Mucosa of gallbladder (tissue), 1 donor: ENCODE measurements at regions not wholly inside any gene's neighbourhood (a gene's known extent, or its start where the extent isn't known, plus 50 kb on each side); places are given as distances from the start of the nearest gene placed in this dataset.

Experiments used
- DNase-seq: peaks from one replicate; pipeline ENCODE4 v3.0.0-alpha.2; 2020; ENCODE audit warnings: low spot score
- donor health status: DM: no; HTN: no; CAD: no.

- DNase-seq = peak; percentile 27
Measured at GRCh38 chr2:13532781-13533523, 816.2 kb downstream of the TRIB2 start.

- DNase-seq = no peak
Measured at GRCh38 chr2:13533524-13533922, 816.8 kb downstream of the TRIB2 start.

DNA sequence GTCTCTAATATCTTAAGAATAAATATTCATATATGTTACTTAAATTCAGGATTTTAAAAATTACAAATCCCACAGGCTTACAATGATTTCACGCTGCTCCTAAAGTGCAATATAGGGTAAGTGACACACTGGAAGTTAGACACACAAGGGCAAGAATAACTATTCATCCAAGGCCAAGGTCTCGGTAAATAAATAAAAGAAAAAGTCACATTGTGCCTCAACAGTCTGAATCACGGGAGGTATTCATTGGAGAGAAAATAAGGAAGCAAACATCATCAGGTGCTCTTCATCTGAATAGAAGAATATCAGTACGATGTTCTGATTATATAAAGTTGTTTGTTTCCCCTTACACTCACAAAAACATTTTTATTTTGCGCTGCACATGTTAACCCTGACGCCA lies 820.2 kb downstream of the TRIB2 start:
- no peak for DNase-seq

DNA sequence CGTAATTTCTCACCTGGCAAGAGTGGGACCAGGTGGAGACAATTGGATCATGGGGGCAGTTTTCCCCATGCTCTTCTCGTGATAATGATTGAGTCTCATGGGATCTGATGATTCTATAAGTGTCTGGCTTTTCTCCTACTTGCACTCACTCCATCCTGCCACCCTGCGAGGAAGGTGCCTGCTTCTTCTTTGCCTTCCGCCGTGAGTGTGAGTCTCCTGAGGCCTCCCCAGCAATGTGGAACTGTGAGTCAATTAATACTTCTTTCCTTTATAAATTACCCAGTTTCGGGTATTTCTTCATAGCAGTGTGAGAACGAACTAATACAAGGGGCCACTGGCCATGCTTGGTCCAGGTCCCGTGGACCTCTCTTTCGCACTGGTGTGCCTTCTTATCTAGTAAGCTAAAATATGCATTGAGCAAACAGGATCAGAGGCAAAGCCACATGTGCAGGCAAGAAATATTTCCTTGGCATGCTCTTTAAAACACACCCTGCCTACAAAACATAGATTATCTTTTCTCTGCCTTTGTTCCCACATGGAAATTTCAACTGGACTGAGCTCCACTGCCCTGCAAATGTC lies 821.1 kb downstream of the TRIB2 start:
- no peak for DNase-seq

DNA sequence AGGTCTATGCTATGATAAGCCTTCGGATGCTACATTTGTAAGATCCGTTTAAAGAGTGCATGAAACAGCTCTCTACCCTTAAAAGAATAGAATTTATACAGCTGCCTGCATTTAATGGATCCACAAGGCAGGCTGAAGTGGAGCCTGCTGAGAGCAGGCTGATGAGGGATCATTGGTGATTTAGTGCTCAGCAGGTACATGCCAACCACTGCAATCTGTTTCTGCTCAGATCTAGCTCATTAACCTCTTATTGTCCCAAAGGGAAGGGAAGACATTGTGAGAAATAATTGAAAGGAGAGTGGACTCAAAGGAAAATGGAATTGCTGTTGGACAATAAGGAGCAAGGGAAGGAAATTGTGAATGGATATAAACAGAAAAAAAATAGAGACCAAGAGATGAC lies 822.6 kb downstream of the TRIB2 start:
- DNase-seq = no peak

DNA sequence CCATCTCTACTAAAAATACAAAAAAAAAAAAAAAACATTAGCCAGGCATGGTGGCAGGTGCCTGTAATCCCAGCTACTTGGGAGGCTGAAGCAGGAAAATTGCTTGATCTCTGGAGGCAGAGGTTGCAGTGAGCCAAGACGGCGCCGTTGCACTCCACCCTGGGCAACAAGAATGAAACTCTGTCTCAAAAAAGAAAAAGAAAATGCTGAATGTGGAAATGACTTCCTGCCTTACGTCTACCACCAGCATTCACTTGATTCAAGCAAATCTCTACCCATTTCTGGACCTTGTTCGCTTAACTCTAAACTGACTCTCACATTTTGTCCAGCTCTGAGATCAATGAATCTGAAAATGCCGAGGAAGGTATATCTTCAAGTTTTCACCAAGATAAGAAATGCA lies 825.3 kb downstream of the TRIB2 start:
- DNase-seq = no peak

DNA sequence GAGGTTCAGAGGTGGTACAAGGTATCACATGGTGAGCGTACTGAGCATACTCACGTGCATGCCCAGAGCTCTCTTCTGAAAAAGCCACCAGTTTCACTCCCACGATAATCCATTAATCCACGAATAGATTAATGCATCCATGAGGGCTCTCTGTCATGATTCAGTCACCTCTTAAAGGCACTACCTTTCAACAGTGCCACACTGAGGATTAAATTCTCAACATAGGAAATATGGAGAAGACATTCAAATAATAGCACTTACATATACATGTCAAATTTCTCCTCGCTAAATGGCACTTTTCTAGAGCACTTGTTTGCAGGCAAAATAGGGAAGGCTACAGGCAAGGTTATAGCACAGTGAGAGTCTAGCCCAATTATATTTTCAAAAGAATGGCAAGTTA lies 825.9 kb downstream of the TRIB2 start:
- DNase-seq = no peak

- no peak for DNase-seq
Measured at GRCh38 chr2:13543550-13543949, 826.8 kb downstream of the TRIB2 start.

DNA sequence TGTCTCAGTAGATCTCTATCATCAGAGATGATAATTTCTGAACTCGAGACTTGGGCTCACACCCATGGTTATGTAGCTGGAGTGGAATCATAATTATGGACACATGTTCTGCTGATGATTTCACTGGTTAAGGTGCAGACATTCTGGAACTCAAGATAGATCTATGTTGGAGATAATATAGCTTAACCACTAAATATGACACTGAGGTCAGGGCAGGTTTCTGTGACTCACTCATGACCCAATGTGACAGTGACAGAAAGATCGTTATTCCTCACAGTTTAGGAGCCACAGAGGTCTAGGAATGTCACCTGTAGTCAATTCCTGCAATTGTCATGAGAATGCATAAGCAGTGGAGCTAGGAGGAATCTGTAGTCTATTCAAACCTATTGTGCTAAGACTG lies 828.6 kb downstream of the TRIB2 start:
- no peak for DNase-seq

GRCh38 chr2:13546131-13546530 lies 829.4 kb downstream of the TRIB2 start:
- no peak for DNase-seq

DNA sequence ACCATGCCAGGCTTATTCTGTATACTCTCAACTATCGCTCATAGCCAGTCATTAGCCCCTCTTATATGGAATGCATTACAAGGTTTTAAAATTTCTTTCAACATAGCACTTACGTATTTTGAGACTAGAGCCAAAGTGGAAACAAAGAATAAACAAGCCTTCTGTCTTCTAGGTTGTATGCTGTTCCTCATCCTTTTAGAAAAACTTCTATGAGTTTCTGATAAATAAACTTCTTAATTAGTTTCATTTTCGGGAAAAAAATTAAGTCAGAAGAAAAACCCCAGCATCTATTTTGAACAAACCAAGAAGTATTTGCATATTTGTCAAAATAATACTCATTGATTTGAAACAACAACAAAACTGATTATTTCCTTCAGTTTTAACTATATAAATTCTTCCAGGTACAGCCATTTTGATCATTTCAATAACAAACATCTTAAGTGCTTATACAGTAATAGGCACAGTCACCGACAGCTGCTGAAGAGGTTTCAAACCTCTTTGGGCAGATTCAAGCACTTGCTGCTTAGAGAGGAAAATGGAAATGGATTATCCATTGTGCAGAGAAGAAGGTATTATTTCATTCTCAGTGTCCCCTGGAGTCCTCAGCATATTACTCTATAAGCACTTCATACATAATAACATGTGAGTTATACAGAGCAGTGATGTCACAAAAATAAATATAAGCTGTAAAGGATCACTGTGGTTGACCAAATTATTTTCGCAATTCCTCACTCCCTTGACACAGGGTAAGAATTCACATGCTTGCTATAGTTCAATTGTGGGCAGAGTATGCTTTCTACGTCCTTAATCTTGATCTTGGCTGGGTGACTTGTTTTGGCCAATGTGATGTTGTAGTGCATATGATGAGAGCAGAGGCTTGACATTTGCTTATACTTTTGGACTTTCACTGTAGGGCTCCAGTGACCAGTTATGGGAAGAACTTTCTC lies 833.8 kb downstream of the TRIB2 start:
- no peak for DNase-seq

DNA sequence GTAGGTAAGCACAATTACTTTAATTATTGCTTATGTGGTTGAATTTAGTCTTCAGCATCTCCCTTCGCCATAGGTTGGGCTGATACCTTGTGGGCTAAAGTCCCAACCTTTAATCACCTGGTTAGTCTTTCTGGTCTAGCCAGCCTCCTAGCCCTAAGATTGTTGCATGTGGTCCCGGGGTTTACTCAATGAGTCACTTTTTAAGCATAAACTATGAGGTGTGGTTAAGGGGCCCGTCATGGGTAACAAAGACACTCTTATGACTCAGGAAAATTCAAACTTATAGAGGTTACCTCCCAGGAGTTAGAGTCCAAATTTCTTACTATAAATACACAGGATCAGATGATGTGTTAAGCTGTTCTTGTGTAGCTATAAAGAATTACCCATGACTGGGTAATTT lies 841.6 kb downstream of the TRIB2 start:
- DNase-seq = no peak

GRCh38 chr2:13560322-13560721 lies 843.6 kb downstream of the TRIB2 start:
- DNase-seq = no peak

- DNase-seq = no peak
Measured at GRCh38 chr2:13572466-13572865, 855.7 kb downstream of the TRIB2 start.

DNA sequence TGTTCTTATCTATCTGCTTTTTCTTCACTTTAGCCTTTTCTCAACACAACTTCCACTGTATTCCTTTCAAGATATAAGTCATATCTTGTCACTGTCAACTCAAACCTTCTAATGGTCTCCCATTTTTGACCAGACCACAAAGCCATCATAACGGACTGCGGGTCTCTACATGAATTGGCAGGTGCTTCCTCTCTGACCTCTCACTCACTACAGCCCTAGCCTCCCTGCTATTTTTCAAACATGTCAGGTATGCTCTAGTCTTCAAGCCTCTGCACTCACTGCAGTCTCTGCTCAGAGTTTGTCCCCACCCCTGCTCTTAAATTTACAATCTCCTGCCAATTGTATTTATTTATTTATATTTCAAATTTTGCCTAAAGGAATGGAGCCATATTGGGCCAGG lies 858.1 kb downstream of the TRIB2 start:
- no peak for DNase-seq

GRCh38 chr2:13576406-13577036 lies 859.8 kb downstream of the TRIB2 start:
- no peak for DNase-seq

DNA sequence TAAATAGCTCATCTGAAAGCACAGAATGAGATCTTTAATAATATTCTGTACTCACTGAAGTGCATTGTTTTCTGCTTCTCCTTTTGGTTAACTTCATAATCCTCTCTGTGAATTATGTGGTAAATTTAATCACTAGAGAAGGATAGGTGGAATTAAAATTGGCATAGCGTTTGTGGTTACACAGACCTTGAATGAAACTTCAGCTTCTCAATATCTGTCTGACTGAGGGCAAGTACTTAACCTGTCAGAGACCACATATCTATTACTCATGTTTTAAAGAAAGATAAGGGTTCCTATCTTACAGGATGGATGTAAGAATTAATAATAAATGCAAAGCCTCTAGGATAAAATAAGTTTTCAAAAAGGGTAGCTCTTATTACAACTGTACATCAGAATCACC lies 861.8 kb downstream of the TRIB2 start:
- DNase-seq = no peak

DNA sequence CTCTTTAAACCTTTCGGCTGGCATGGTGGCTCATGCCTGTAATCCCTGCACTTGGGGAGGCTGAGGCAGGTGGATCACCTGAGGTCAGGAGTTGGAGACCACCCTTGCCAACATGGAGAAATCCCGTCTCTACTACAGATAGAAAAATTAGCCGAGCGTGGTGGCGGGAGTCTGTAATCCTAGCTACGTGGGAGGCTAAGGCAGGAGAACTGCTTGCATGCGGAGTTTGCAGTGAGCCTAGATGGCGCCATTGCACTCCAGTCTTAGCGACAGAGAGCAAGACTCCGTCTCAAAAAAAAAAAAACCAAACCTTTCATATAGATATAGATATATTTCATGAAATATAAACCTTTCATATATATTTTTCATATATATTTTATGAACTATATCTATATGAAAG lies 864.7 kb downstream of the TRIB2 start:
- no peak for DNase-seq

GRCh38 chr2:13583609-13584008 lies 866.9 kb downstream of the TRIB2 start:
- no peak for DNase-seq

DNA sequence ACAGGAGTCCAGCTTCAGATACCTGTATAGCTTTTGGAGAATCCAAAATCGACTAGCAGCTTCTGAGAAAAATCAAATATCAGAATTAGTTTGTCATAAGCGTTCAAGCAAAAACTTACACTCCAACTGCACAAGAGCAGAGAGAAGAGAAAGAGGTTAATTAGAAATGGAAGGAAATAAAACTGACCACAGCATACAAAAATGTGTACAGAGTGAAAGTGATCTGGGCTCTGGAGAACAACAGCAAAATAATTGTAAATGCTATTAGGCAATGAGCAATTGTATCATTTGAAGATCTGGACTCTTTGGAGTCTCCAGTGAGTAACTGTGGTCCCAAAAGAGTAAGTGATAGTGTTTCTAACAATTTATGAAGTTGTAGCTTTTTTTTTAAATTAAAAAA lies 867.3 kb downstream of the TRIB2 start:
- no peak for DNase-seq

GRCh38 chr2:13585732-13586131 lies 869.0 kb downstream of the TRIB2 start:
- DNase-seq = no peak

- DNase-seq = no peak
Measured at GRCh38 chr2:13596233-13596632, 879.5 kb downstream of the TRIB2 start.
